GM21447 (cell line): ENCODE measurements at regions not wholly inside any gene's neighbourhood (a gene's known extent, or its start where the extent isn't known, plus 50 kb on each side); places are given as distances from the start of the nearest gene placed in this dataset.
"Not testable (repeated sequence)": the region's sequence is repeated elsewhere in the genome, so short reads cannot be mapped to it uniquely, and the experiment has no call there.

Experiments used
- ATAC-seq: cut with Tn5 transposase; IDR thresholded peaks from one replicate; pipeline ENCODE4 v1.9.1; 2021; ENCODE audit not compliant: unreplicated experiment

GRCh38 chr2:17258861-17259260, 259.4 kb downstream of the RAD51AP2 start:
- no peak for ATAC-seq

- peak; percentile 60 for ATAC-seq
These were observed 260.9 kb downstream of the RAD51AP2 start for GRCh38 chr2:17257189-17257909.

- no peak for ATAC-seq
These were observed 263.2 kb downstream of the RAD51AP2 start for GRCh38 chr2:17255071-17255470.

- ATAC-seq = no peak
These were observed 263.8 kb downstream of the RAD51AP2 start for GRCh38 chr2:17254421-17254820.

- no peak for ATAC-seq
These were observed 266.0 kb downstream of the RAD51AP2 start for GRCh38 chr2:17252258-17252657.

GRCh38 chr2:17251171-17251570, 267.1 kb downstream of the RAD51AP2 start:
- ATAC-seq = no peak

- ATAC-seq = no peak
These were observed 269.0 kb downstream of the RAD51AP2 start for GRCh38 chr2:17249249-17249648.

GRCh38 chr2:17245906-17246305, 272.3 kb downstream of the RAD51AP2 start:
- ATAC-seq = no peak

- no peak for ATAC-seq
These were observed 275.3 kb downstream of the RAD51AP2 start for GRCh38 chr2:17242813-17243485.

GRCh38 chr2:17239550-17239949, 278.7 kb downstream of the RAD51AP2 start:
- ATAC-seq = no peak

GRCh38 chr2:17235167-17235566, 283.1 kb downstream of the RAD51AP2 start:
- ATAC-seq = no peak

GRCh38 chr2:17232776-17233556, 285.3 kb downstream of the RAD51AP2 start:
- ATAC-seq = no peak

GRCh38 chr2:17231394-17231965, 286.8 kb downstream of the RAD51AP2 start:
- ATAC-seq = no peak

GRCh38 chr2:17229414-17229813, 288.8 kb downstream of the RAD51AP2 start:
- ATAC-seq = no peak

- ATAC-seq = no peak
These were observed 289.8 kb downstream of the RAD51AP2 start for GRCh38 chr2:17228461-17228860.

- ATAC-seq = no peak
These were observed 290.4 kb downstream of the RAD51AP2 start for GRCh38 chr2:17227856-17228255.

- no peak for ATAC-seq
These were observed 291.2 kb downstream of the RAD51AP2 start for GRCh38 chr2:17226941-17227490.

- no peak for ATAC-seq
These were observed 295.0 kb downstream of the RAD51AP2 start for GRCh38 chr2:17223211-17223610.

- ATAC-seq = no peak
These were observed 309.7 kb downstream of the RAD51AP2 start for GRCh38 chr2:17208511-17208910.

GRCh38 chr2:17206771-17207170, 311.5 kb downstream of the RAD51AP2 start:
- no peak for ATAC-seq

GRCh38 chr2:17204214-17204613, 314.0 kb downstream of the RAD51AP2 start:
- not testable (repeated sequence) for ATAC-seq
